HFFc6 (cell line): ENCODE measurements at regions not wholly inside any gene's neighbourhood (a gene's known extent, or its start where the extent isn't known, plus 50 kb on each side); places are given as distances from the start of the nearest gene placed in this dataset.
A peak's percentile ranks its signal among the peaks of the same experiment; 100 is the strongest.

Experiments used
- DNase-seq: peaks from one replicate; pipeline ENCODE4 v3.0.0-alpha.2; 2018
- H3K27ac Mint-ChIP-seq: 2 replicates; pipeline ENCODE4 v1.8.0; 2020; ENCODE audit warnings: mild to moderate bottlenecking, mixed read lengths
- H3K27me3 Mint-ChIP-seq: 2 replicates; pipeline ENCODE4 v1.8.0; 2021; ENCODE audit warnings: mild to moderate bottlenecking, moderate library complexity, mixed read lengths; ENCODE audit not compliant: insufficient read depth
- H3K36me3 Mint-ChIP-seq: 2 replicates; pipeline ENCODE4 v1.8.0; 2021; ENCODE audit warnings: low read depth, mixed read lengths
- H3K4me1 Mint-ChIP-seq: 2 replicates; pipeline ENCODE4 v1.8.0; 2020; ENCODE audit warnings: low read depth, mixed read lengths
- H3K4me3 Mint-ChIP-seq: 2 replicates; pipeline ENCODE4 v1.8.0; 2020; ENCODE audit warnings: mild to moderate bottlenecking, moderate library complexity, mixed read lengths
- H3K9me3 Mint-ChIP-seq: 2 replicates; pipeline ENCODE4 v1.8.0; 2020; ENCODE audit warnings: mild to moderate bottlenecking, mixed read lengths
- TF ChIP-seq, protein P1 (sequence below): fragments of 200-600 bp; sonication (generic); IDR thresholded peaks from 2 replicates; pipeline ENCODE4 v1.5.0; 2021; ENCODE audit warnings: antibody characterized with exemption, mild to moderate bottlenecking

- DNase-seq: no peak
- peaks cover 13% of the 10 kb centered on the region for H3K36me3 Mint-ChIP-seq
- peaks cover 1% of the 10 kb centered on the region; the same call in 1 of the 2 replicates for H3K27me3 Mint-ChIP-seq
- TF ChIP-seq, protein P1, sequence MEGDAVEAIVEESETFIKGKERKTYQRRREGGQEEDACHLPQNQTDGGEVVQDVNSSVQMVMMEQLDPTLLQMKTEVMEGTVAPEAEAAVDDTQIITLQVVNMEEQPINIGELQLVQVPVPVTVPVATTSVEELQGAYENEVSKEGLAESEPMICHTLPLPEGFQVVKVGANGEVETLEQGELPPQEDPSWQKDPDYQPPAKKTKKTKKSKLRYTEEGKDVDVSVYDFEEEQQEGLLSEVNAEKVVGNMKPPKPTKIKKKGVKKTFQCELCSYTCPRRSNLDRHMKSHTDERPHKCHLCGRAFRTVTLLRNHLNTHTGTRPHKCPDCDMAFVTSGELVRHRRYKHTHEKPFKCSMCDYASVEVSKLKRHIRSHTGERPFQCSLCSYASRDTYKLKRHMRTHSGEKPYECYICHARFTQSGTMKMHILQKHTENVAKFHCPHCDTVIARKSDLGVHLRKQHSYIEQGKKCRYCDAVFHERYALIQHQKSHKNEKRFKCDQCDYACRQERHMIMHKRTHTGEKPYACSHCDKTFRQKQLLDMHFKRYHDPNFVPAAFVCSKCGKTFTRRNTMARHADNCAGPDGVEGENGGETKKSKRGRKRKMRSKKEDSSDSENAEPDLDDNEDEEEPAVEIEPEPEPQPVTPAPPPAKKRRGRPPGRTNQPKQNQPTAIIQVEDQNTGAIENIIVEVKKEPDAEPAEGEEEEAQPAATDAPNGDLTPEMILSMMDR: no peak
- no peak overlapping the region for H3K4me3 Mint-ChIP-seq
- peaks cover 21% of the 10 kb centered on the region for H3K4me1 Mint-ChIP-seq
- H3K27ac Mint-ChIP-seq: no peak overlapping the region
- peaks cover 7% of the 10 kb centered on the region; the same call in 1 of the 2 replicates for H3K9me3 Mint-ChIP-seq
These were observed 278.9 kb downstream of the IRS1 start for GRCh38 chr2:226520723-226521122.

DNA sequence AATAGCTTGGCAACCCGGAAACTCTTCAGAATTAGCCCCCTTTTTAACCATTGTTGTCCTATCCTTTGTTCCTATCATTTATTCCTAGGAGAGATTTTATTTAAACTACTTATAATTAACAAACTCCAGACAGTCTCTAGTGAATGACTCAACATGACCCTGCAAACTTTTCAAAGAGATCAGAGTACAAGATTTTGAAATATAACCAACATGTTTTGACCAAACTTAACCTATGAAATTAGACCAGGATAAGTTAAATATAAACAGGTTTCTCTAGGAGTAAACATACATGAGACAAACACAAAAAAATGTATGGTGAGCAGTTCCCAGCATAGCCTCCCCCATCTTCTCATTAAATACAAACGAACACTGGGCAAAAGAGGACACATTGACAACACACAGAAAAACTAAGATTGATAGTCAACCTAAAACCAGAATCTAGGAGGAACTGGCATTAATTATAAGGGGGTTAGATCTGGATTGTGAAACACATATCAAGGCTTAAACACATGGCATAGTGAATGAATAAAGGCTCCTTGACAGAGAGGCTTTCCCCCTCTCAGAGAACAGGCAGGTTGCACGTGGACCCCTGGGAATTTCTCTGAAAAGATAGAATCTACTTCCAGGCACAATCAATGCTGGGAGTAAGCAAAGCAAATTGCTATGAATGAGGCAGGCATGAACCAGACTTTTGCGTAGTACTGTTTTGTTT is 284.1 kb downstream of the IRS1 start:
- H3K27ac Mint-ChIP-seq: peak overlapping the region; percentile 79
- H3K27me3 Mint-ChIP-seq: no peaks in the 10 kb centered on the region
- H3K4me1 Mint-ChIP-seq: peaks cover 21% of the 10 kb centered on the region
- TF ChIP-seq, protein P1: no peak
- peak overlapping the region; percentile 22 for H3K4me3 Mint-ChIP-seq
- DNase-seq: peak; percentile 42
- no peaks in the 10 kb centered on the region for H3K36me3 Mint-ChIP-seq
- H3K9me3 Mint-ChIP-seq: no peaks in the 10 kb centered on the region

- Mint-ChIP-seq H3K36me3 (no peaks in the 10 kb centered on the region), H3K27ac (peak overlapping the region; percentile 79), H3K27me3 (no peaks in the 10 kb centered on the region), H3K9me3 (no peaks in the 10 kb centered on the region), H3K4me1 (peaks cover 21% of the 10 kb centered on the region), H3K4me3 (peak overlapping the region; percentile 22)
- peak; percentile 54 for DNase-seq
- TF ChIP-seq, protein P1: no peak
These were observed 284.7 kb downstream of the IRS1 start for GRCh38 chr2:226514895-226515294.

DNA sequence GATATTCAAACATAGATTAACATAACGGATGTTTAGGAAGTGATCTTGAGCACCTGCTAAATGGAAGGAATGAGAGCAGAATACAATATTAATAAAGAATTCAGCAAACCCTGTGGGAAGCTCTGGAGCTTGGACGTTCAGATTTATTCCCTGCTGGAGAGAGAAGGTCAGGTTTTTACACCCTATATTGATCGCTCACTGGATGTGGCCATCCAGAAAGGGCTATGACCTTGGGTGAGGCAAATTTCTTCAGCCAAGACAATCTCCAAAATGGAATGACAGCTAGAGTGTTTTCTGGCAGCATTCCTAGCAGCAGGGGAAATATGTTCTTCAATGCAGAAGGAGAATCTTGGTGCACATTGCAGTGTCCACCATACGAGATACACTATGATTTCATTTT is 288.3 kb downstream of the IRS1 start:
- TF ChIP-seq, protein P1: no peak
- Mint-ChIP-seq H3K27ac (no peak overlapping the region), H3K4me3 (no peak overlapping the region), H3K4me1 (peaks cover 20% of the 10 kb centered on the region), H3K36me3 (no peaks in the 10 kb centered on the region), H3K9me3 (no peaks in the 10 kb centered on the region), H3K27me3 (no peaks in the 10 kb centered on the region)
- DNase-seq: no peak

- Mint-ChIP-seq H3K4me1 (no peaks in the 10 kb centered on the region), H3K9me3 (no peaks in the 10 kb centered on the region), H3K4me3 (no peak overlapping the region), H3K27ac (no peak overlapping the region), H3K27me3 (no peaks in the 10 kb centered on the region), H3K36me3 (no peaks in the 10 kb centered on the region)
- TF ChIP-seq, protein P1: no peak
- no peak for DNase-seq
These were observed 290.9 kb downstream of the IRS1 start for GRCh38 chr2:226508683-226509082.
